Chondrocyte (in vitro differentiated cells): ENCODE measurements at regions not wholly inside any gene's neighbourhood (a gene's known extent, or its start where the extent isn't known, plus 50 kb on each side); places are given as distances from the start of the nearest gene placed in this dataset.

Experiments used
- DNase-seq: peaks from one replicate; pipeline ENCODE4 v3.0.0; 2021; ENCODE audit warnings: mixed read lengths, low spot score
- H3K27ac Mint-ChIP-seq: one replicate; pipeline ENCODE4 v1.8.0; 2021; ENCODE audit warnings: mild to moderate bottlenecking, moderate library complexity, mixed read lengths; ENCODE audit not compliant: unreplicated experiment
- H3K27me3 Mint-ChIP-seq: 2 replicates; pipeline ENCODE4 v1.8.0; 2021; ENCODE audit warnings: low read depth, mixed read lengths
- H3K36me3 Mint-ChIP-seq: 2 replicates; pipeline ENCODE4 v1.8.0; 2021; ENCODE audit warnings: low read depth, mixed read lengths
- H3K4me1 Mint-ChIP-seq: 2 replicates; pipeline ENCODE4 v1.8.0; 2021; ENCODE audit warnings: low read depth, mild to moderate bottlenecking, mixed read lengths
- H3K4me3 Mint-ChIP-seq: one replicate; pipeline ENCODE4 v1.8.0; 2021; ENCODE audit warnings: mild to moderate bottlenecking, moderate library complexity, mixed read lengths; ENCODE audit not compliant: unreplicated experiment
- H3K9me3 Mint-ChIP-seq: 2 replicates; pipeline ENCODE4 v1.8.0; 2021; ENCODE audit warnings: low read depth, mixed read lengths
- TF ChIP-seq, protein P1 (sequence below): fragments of 200-600 bp; sonication (generic); IDR thresholded peaks from 2 replicates; pipeline ENCODE4 v1.5.0; 2021; ENCODE audit warnings: antibody characterized with exemption, mild to moderate bottlenecking, moderate library complexity

DNA sequence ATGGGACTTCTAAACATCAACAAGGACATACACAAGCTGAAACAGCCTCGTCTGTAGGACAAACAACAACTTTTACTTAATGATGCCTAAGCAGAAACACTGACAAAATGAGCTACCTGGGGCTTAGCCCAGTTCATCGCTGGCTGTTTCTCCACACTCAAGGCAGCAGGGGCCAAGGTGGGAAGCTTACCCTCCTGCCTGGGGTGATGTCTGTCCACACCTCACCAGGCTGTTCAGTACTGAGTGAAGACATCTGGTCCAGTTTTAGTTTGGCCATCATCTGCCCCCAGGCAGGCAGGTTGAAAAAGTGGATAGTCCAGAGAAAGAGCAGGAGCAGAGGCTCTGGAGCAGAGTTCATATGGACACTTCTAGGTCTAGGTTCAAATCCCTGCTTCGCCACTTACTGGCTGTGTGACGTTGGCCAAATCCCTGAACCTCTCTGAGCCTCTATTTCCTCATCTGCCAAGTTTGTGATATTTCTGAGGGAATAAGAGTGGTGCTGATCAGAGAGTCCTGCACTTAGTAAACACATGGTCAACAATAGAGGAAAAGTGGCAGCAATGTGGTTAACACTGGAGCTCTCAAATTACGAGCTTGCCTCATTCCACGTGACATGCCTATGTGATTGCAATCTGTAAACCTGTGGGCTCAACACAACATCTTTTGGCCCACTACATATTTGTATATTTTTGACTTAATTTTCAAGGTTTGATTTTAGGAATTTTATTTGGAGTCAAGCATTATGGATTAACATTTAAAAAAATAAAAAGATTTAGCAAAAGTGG, 720.1 kb upstream of the TMEM132C start:
- Mint-ChIP-seq H3K4me1 (peaks cover 20% of the 10 kb centered on the region), H3K4me3 (no peak overlapping the region), H3K9me3 (no peaks in the 10 kb centered on the region), H3K27ac (no peak overlapping the region), H3K27me3 (no peaks in the 10 kb centered on the region), H3K36me3 (no peaks in the 10 kb centered on the region)
- no peak for DNase-seq
- TF ChIP-seq, protein P1, sequence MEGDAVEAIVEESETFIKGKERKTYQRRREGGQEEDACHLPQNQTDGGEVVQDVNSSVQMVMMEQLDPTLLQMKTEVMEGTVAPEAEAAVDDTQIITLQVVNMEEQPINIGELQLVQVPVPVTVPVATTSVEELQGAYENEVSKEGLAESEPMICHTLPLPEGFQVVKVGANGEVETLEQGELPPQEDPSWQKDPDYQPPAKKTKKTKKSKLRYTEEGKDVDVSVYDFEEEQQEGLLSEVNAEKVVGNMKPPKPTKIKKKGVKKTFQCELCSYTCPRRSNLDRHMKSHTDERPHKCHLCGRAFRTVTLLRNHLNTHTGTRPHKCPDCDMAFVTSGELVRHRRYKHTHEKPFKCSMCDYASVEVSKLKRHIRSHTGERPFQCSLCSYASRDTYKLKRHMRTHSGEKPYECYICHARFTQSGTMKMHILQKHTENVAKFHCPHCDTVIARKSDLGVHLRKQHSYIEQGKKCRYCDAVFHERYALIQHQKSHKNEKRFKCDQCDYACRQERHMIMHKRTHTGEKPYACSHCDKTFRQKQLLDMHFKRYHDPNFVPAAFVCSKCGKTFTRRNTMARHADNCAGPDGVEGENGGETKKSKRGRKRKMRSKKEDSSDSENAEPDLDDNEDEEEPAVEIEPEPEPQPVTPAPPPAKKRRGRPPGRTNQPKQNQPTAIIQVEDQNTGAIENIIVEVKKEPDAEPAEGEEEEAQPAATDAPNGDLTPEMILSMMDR: no peak

DNA sequence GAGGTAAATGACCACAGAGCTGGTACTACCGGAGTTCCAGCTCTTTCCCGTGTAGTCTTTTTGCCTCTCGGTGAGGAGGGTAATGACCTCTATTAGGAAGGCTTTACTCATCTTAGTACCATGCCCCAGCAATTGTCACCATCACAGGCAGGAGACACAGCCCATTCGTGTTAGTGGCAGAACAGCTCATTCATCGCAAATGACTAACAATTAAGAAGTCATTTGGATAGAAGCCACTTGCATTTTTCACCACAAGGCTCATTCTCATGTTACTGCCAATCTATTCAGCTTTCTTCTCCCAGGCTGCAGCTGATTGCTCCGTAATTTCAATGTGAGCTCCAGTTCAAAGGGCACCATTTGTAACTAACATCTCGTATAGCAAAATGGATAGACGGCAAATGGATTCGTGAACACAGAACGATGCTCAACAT, 718.8 kb upstream of the TMEM132C start:
- TF ChIP-seq, protein P1: no peak
- Mint-ChIP-seq H3K4me1 (peaks cover 14% of the 10 kb centered on the region), H3K36me3 (no peaks in the 10 kb centered on the region), H3K4me3 (no peak overlapping the region), H3K9me3 (peaks cover 3% of the 10 kb centered on the region), H3K27ac (no peak overlapping the region), H3K27me3 (no peaks in the 10 kb centered on the region)
- no peak for DNase-seq

DNA sequence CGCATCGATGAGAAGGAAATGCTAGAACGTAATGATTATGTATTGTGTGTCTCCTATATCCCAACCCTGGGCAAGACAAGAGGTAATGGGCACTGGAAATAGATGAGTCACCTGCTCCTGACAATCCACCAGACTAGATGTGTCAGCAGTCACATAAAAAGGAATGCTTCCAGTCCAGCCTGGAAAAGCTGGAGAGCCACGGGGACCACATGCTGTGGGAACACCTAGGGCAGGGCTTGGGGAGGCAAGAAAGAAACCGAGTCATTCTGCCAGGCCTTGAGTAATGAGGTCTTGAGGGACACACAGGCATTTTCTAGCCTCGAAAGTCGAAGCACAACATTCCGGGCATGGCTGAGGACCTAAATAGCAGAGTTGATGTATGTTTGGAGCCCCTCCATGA, 716.7 kb upstream of the TMEM132C start:
- Mint-ChIP-seq H3K27me3 (no peaks in the 10 kb centered on the region), H3K36me3 (no peaks in the 10 kb centered on the region), H3K27ac (no peak overlapping the region), H3K4me3 (no peak overlapping the region), H3K4me1 (peaks cover 13% of the 10 kb centered on the region), H3K9me3 (peaks cover 3% of the 10 kb centered on the region)
- TF ChIP-seq, protein P1: no peak
- DNase-seq: no peak

DNA sequence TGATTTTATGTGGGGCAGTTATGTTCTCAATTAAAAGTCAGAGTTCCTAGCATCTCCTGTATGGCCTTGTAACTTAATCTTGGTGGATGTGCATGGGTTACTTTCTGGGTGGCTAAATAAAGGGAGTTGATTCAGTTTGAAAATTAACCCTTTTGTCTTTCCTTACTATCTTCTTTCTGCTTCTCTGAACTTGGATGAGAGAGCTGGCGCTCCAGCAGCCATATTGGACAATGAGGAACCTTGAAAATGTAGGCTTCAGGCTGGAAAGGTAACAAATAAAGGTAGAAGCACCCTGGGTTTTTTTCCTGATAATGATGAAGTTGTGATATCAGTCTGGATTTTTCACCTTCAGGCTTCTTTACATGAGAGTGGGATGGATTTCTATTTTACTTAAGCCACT, 714.1 kb upstream of the TMEM132C start:
- DNase-seq: no peak
- no peaks in the 10 kb centered on the region for H3K36me3 Mint-ChIP-seq
- peaks cover 13% of the 10 kb centered on the region for H3K4me1 Mint-ChIP-seq
- no peak overlapping the region for H3K4me3 Mint-ChIP-seq
- TF ChIP-seq, protein P1: no peak
- H3K9me3 Mint-ChIP-seq: peaks cover 3% of the 10 kb centered on the region
- H3K27me3 Mint-ChIP-seq: no peaks in the 10 kb centered on the region
- H3K27ac Mint-ChIP-seq: no peak overlapping the region

DNA sequence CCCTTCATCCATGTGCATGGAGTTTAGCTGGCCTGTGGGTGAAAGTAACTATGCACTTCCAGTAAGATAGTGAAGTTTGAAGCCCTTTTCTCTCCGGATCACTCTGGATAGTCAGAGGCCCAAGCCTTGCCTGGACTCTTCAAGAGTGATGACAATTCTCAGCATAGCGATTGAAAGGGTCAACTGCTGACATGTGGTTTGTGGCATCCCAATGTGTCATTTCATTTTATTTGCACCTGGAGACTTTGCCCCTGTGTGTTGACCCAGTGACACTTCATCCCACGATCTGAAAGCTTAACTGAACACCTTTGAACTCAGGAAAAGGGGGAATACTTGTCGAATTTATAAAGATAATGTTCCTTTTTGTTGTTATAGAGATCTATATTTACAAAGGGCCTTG, 711.9 kb upstream of the TMEM132C start:
- H3K4me3 Mint-ChIP-seq: no peak overlapping the region
- H3K9me3 Mint-ChIP-seq: peaks cover 3% of the 10 kb centered on the region

More for the DNA sequence above, 711.9 kb upstream of the TMEM132C start:
- H3K4me1 Mint-ChIP-seq: peaks cover 25% of the 10 kb centered on the region
- no peaks in the 10 kb centered on the region for H3K27me3 Mint-ChIP-seq
- DNase-seq: no peak
- H3K27ac Mint-ChIP-seq: no peak overlapping the region
- TF ChIP-seq, protein P1: no peak
- H3K36me3 Mint-ChIP-seq: no peaks in the 10 kb centered on the region
